Right lobe of liver (tissue), 4 donors: ENCODE measurements at regions not wholly inside any gene's neighbourhood (a gene's known extent, or its start where the extent isn't known, plus 50 kb on each side); places are given as distances from the start of the nearest gene placed in this dataset.
"Not testable (repeated sequence)": the region's sequence is repeated elsewhere in the genome, so short reads cannot be mapped to it uniquely, and the experiment has no call there.

Experiments
- CTCF ChIP-seq, 4 donors: fragments of 200-600 bp in 3 of 4; fragments of 450-650 bp in 1 of 4; IDR thresholded peaks; one replicate each; pipeline versions ENCODE4 v1.5.1 to v1.8.0; 2016 to 2022; ENCODE audit warnings: antibody characterized with exemption in 4 of 4, mild to moderate bottlenecking in 2 of 4
- POLR2A ChIP-seq: fragments of 450-650 bp; IDR thresholded peaks from one replicate; pipeline ENCODE4 v1.6.1; 2017; ENCODE audit warnings: antibody characterized with exemption, mild to moderate bottlenecking
- donor health status: DM: no; HTN: no; CAD: no.
- donor health status: DM: no; HTN: no; CAD: no.
- donor health status: DM: no; HTN: yes; CAD: no.

DNA sequence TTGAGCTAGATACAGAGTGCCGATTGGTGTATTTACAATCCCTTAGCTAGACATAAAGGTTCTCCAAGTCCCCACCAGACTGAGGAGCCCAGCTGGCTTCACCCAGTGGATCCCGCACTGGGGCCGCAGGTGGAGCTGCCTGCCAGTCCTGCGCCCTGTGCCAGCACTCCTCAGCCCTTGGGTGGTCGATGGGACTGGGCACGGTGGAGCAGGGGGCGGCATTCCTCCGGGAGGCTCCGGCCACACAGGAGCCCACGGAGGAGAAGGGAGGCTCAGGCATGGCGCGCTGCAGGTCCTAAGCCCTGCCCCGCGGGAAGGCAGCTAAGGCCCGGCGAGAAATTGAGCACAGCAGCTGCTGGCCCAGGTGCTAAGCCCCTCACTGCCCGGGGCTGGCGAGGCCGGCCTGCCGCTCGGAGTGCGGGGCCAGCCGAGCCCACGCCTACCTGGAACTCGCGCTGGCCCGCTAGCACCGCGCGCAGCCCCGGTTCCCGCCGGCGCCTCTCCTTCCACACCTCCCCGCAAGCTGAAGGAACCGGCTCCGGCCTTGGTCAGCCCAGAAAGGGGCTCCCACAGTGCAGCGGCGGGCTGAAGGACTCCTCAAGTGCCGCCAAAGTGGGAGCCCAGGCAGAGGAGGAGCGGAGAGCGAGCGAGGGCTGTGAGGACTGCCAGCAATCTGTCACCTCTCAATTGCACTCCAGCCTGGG, 54.9 kb upstream of the MYO10 start:
- not testable (repeated sequence) for TF ChIP-seq CTCF (IDR thresholded peaks at IDR 0.05); POLR2A
